HepG2 (cell line): ENCODE measurements at regions not wholly inside any gene's neighbourhood (a gene's known extent, or its start where the extent isn't known, plus 50 kb on each side); places are given as distances from the start of the nearest gene placed in this dataset.

ENCODE experiments used
- AHDC1 ChIP-seq: sonication (generic); formaldehyde crosslinking; IDR thresholded peaks from 2 replicates; pipeline ENCODE4 v1.5.1; 2020; ENCODE audit warnings: mild to moderate bottlenecking, missing genetic modification reagents, borderline replicate concordance
- CREM ChIP-seq, 2 experiments: sonication (generic) in 1 of 2; formaldehyde crosslinking in 1 of 2; IDR thresholded peaks; 2 replicates each; pipeline versions ENCODE4 v1.4.0 to v1.6.1; 2016 to 2020; ENCODE audit warnings: antibody characterized with exemption in 1 of 2, mild to moderate bottlenecking in 1 of 2, missing genetic modification reagents in 1 of 2
- ELF3 ChIP-seq: IDR thresholded peaks from 2 replicates; pipeline ENCODE4 v1.6.1; 2016; ENCODE audit warnings: missing genetic modification reagents, missing compliant biosample characterization
- HDAC1 ChIP-seq: sonication (generic); formaldehyde crosslinking; IDR thresholded peaks from 2 replicates; pipeline ENCODE4 v1.5.1; 2020; ENCODE audit warnings: mild to moderate bottlenecking, missing genetic modification reagents
- MIXL1 ChIP-seq: IDR thresholded peaks from 2 replicates; pipeline ENCODE4 v1.6.1; 2016
- NCOR1 ChIP-seq: fragments of 200-600 bp; sonication (generic); IDR thresholded peaks from 2 replicates; pipeline ENCODE4 v1.7.0; 2017; ENCODE audit warnings: antibody characterized with exemption, low read length, borderline replicate concordance
- NR2F6 ChIP-seq, 2 experiments: IDR thresholded peaks; 2 replicates each; pipeline ENCODE4 v1.6.1; 2016; ENCODE audit warnings: antibody characterized with exemption in 1 of 2, mild to moderate bottlenecking in 1 of 2
- RXRB ChIP-seq: IDR thresholded peaks from 2 replicates; pipeline ENCODE4 v1.6.1; 2016; ENCODE audit warnings: borderline replicate concordance, missing genetic modification reagents, missing compliant biosample characterization
- TEAD3 ChIP-seq: optimal IDR thresholded peaks from 2 replicates; pipeline ENCODE3; 2016; ENCODE audit warnings: borderline replicate concordance
- TERF1 ChIP-seq: sonication (generic); formaldehyde crosslinking; IDR thresholded peaks from 2 replicates; pipeline ENCODE4 v1.8.0; 2022; ENCODE audit warnings: mild to moderate bottlenecking, missing genetic modification reagents, moderate library complexity
- THAP11 ChIP-seq: IDR thresholded peaks from 2 replicates; pipeline ENCODE4 v1.6.1; 2016; ENCODE audit warnings: missing biosample characterization, missing genetic modification reagents
- XBP1 ChIP-seq: sonication (generic); formaldehyde crosslinking; IDR thresholded peaks from 2 replicates; pipeline ENCODE4 v1.5.0; 2020; ENCODE audit warnings: missing genetic modification reagents
- ZBTB46 ChIP-seq: sonication (generic); formaldehyde crosslinking; IDR thresholded peaks from 2 replicates; pipeline ENCODE4 v1.4.0; 2020; ENCODE audit warnings: mild to moderate bottlenecking, missing genetic modification reagents, borderline replicate concordance
- ZC3H13 ChIP-seq: sonication (generic); formaldehyde crosslinking; IDR thresholded peaks from 2 replicates; pipeline ENCODE4 v1.8.1; 2023; ENCODE audit warnings: mild to moderate bottlenecking, missing genetic modification reagents, moderate library complexity
- ZMYM4 ChIP-seq: sonication (generic); formaldehyde crosslinking; IDR thresholded peaks from 2 replicates; pipeline ENCODE4 v1.8.1; 2023; ENCODE audit warnings: mild to moderate bottlenecking, missing genetic modification reagents
- ZNF18 ChIP-seq: sonication (generic); formaldehyde crosslinking; IDR thresholded peaks from 2 replicates; pipeline ENCODE4 v1.8.0; 2022; ENCODE audit warnings: mild to moderate bottlenecking, missing genetic modification reagents; ENCODE audit not compliant: insufficient replicate concordance
- ZNF746 ChIP-seq: sonication (generic); formaldehyde crosslinking; IDR thresholded peaks from 2 replicates; pipeline ENCODE4 v1.8.0; 2022; ENCODE audit warnings: mild to moderate bottlenecking, missing genetic modification reagents

GRCh38 chr9:71279151-71279739 lies 157.8 kb upstream of the TRPM3 start (continued):
- TF ChIP-seq XBP1 (CRISPR knock-in tag), result no peak
- peak; percentile 47 for TF ChIP-seq TEAD3 (CRISPR knock-in tag)
- peak; percentile 96; the same call in 1 of the 2 replicates for TF ChIP-seq AHDC1 (CRISPR knock-in tag)
- TF ChIP-seq NR2F6 (IDR thresholded peaks at IDR 0.05), result peak; percentile 36
- peak; percentile 20; the same call in 1 of the 2 replicates for TF ChIP-seq NR2F6 (CRISPR knock-in tag; IDR thresholded peaks at IDR 0.05)
- TF ChIP-seq RXRB (CRISPR knock-in tag), result peak; percentile 44; the same call in 1 of the 2 replicates
- TF ChIP-seq CREM (IDR thresholded peaks at IDR 0.05), result peak; percentile 62
- no peak for TF ChIP-seq CREM (CRISPR knock-in tag; IDR thresholded peaks at IDR 0.05)
- TF ChIP-seq THAP11, result peak; percentile 43; the same call in 1 of the 2 replicates
- TF ChIP-seq MIXL1, result 0 out of 2 replicates have a peak, but pooled peaks have one; percentile 28
- no peak for TF ChIP-seq ZBTB46
- no peak for TF ChIP-seq TERF1 (CRISPR knock-in tag)
- TF ChIP-seq HDAC1 (CRISPR knock-in tag), result 0 out of 2 replicates have a peak, but pooled peaks have one; percentile 26
- no peak for TF ChIP-seq ZNF746 (CRISPR knock-in tag)
- TF ChIP-seq ZMYM4 (CRISPR knock-in tag), result peak; percentile 46; the same call in 1 of the 2 replicates
- peak; percentile 43; the same call in 1 of the 2 replicates for TF ChIP-seq NCOR1
- peak; percentile 89 for TF ChIP-seq ZNF18 (CRISPR knock-in tag)
- TF ChIP-seq ZC3H13 (CRISPR knock-in tag), result no peak
- TF ChIP-seq ELF3 (CRISPR knock-in tag), result 0 out of 2 replicates have a peak, but pooled peaks have one; percentile 13
